GM18867 (cell line): ENCODE measurements at regions not wholly inside any gene's neighbourhood (a gene's known extent, or its start where the extent isn't known, plus 50 kb on each side); places are given as distances from the start of the nearest gene placed in this dataset.

Experiments used
- ATAC-seq: cut with Tn5 transposase; IDR thresholded peaks from one replicate; pipeline ENCODE4 v1.9.1; 2021; ENCODE audit warnings: mild to moderate bottlenecking, moderate library complexity; ENCODE audit not compliant: unreplicated experiment

GRCh38 chr3:72496051-72496670, 352.1 kb downstream of the SHQ1 start:
- no peak for ATAC-seq

- no peak for ATAC-seq
Observed at GRCh38 chr3:72494626-72495025, 353.6 kb downstream of the SHQ1 start.

- ATAC-seq: no peak
Observed at GRCh38 chr3:72494130-72494529, 354.1 kb downstream of the SHQ1 start.

GRCh38 chr3:72492240-72492639, 356.0 kb downstream of the SHQ1 start:
- no peak for ATAC-seq

GRCh38 chr3:72490688-72491435, 357.4 kb downstream of the SHQ1 start:
- ATAC-seq: peak; percentile 38

- no peak for ATAC-seq
Observed at GRCh38 chr3:72489901-72490300, 358.3 kb downstream of the SHQ1 start.

GRCh38 chr3:72488738-72489035, 359.6 kb downstream of the SHQ1 start:
- peak; percentile 3 for ATAC-seq

GRCh38 chr3:72487946-72488737, 360.1 kb downstream of the SHQ1 start:
- peak; percentile 62 for ATAC-seq

GRCh38 chr3:72487078-72487765, 361.0 kb downstream of the SHQ1 start:
- ATAC-seq: no peak

- no peak for ATAC-seq
Observed at GRCh38 chr3:72485641-72486040, 362.6 kb downstream of the SHQ1 start.

- ATAC-seq: no peak
Observed at GRCh38 chr3:72483554-72484104, 364.6 kb downstream of the SHQ1 start.

GRCh38 chr3:72482589-72483321, 365.5 kb downstream of the SHQ1 start:
- ATAC-seq: peak; percentile 62

- ATAC-seq: no peak
Observed at GRCh38 chr3:72481542-72481941, 366.7 kb downstream of the SHQ1 start.

GRCh38 chr3:72480366-72480765, 367.9 kb downstream of the SHQ1 start:
- ATAC-seq: no peak

GRCh38 chr3:72479651-72480215, 368.5 kb downstream of the SHQ1 start:
- no peak for ATAC-seq

GRCh38 chr3:72476139-72476483, 372.1 kb downstream of the SHQ1 start:
- no peak for ATAC-seq

- no peak for ATAC-seq
Observed at GRCh38 chr3:72475258-72476138, 372.7 kb downstream of the SHQ1 start.

GRCh38 chr3:72474775-72475174, 373.5 kb downstream of the SHQ1 start:
- no peak for ATAC-seq

- peak; percentile 90 for ATAC-seq
Observed at GRCh38 chr3:72473156-72473555, 375.1 kb downstream of the SHQ1 start.
